ENCODE measurements at regions not wholly inside any gene's neighbourhood (a gene's known extent, or its start where the extent isn't known, plus 50 kb on each side); places are given as distances from the start of the nearest gene placed in this dataset.

DNA sequence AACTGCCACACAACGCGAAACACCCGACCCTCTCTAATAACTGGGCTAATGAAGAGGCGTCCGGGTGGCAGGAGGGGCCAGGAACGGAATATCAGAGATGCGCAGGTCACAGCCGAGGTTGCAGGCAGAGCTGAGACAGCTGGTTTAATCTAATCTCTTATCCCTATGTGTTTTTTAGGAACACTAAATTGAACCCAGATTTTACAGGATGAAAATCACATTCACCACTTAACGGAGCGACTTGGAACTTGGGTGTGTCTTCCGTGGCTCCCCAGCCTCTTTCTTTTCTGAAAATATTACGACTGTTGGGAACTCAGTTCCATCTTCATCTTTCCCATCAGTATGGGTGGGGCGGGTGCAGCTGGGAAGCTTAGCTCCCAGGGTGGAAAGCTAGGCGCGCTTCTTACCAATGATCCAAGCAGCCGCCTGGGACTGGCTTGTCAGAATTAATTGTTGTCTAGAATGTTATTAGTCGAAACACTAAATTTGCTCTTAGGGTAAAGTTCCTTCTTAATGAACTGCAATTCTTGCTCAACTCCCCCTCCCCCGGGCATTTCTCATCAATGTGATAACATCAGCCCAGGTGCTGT, 92.5 kb downstream of the IRX2 start:
- Histone ChIP-seq H3K27ac (no peak overlapping the region), H3K4me3 (no peak overlapping the region), H3K9me3 (no peaks in the 10 kb centered on the region), H3K4me1 (no peaks in the 10 kb centered on the region), H3K27me3 (no peaks in the 10 kb centered on the region), H3K9ac (ENCODE audit: low read depth in 2 of 2, low read length in 2 of 2) (no peak overlapping the region), H3K36me3 (no peaks in the 10 kb centered on the region)
- TF ChIP-seq, protein P1, sequence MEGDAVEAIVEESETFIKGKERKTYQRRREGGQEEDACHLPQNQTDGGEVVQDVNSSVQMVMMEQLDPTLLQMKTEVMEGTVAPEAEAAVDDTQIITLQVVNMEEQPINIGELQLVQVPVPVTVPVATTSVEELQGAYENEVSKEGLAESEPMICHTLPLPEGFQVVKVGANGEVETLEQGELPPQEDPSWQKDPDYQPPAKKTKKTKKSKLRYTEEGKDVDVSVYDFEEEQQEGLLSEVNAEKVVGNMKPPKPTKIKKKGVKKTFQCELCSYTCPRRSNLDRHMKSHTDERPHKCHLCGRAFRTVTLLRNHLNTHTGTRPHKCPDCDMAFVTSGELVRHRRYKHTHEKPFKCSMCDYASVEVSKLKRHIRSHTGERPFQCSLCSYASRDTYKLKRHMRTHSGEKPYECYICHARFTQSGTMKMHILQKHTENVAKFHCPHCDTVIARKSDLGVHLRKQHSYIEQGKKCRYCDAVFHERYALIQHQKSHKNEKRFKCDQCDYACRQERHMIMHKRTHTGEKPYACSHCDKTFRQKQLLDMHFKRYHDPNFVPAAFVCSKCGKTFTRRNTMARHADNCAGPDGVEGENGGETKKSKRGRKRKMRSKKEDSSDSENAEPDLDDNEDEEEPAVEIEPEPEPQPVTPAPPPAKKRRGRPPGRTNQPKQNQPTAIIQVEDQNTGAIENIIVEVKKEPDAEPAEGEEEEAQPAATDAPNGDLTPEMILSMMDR (IDR thresholded peaks at IDR 0.05), result no peak
- no peak for DNase-seq
- intact Hi-C loops (cut with DNase I), result no loop called here

DNA sequence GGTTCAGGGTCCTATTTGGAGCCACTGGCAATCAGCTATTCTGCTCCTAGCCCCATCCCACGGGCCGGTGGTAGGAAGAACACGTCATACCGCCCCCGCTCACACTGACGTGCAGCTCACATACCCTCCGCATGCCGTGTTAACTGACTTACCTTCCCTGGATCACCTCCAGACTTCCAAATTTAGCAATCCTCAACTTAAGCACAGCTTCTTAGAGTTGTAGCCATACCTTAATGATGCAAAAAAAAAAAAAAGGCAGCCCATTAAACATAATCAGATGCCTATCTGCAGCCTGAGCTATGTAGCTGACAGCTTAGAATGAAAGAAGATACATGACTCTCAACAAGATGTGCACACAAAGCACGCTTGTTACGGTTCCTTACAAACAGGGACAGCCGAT, 93.0 kb downstream of the IRX2 start:
- intact Hi-C loops (cut with DNase I), result no loop called here

DNA sequence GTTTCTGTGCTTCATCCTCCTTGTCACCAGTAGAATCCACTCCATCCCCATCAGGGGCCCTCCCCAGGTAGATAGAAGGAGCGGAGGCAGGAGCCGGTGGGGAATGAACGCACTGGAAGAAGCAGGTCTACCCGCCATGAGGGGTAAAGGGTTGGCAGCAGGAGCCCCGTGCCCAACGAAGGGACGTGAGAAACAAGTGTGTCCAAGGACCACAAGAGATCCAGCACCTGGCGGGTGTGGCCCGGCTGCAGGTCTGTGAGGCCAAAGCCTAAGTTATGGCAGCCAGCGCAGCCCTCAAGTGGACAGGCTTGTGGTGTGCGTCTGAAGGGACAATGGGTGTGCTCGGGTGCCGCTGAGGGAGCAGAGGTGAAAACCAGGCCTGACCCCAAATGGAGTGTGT, 94.3 kb downstream of the IRX2 start:
- H3K9me3 ChIP-seq, result no peaks in the 10 kb centered on the region
- no peak overlapping the region for H3K9ac ChIP-seq (ENCODE audit: low read depth in 2 of 2, low read length in 2 of 2)
- no peak for DNase-seq
- H3K36me3 ChIP-seq, result no peaks in the 10 kb centered on the region
- no peaks in the 10 kb centered on the region for H3K27me3 ChIP-seq
- no peak overlapping the region for H3K27ac ChIP-seq
- H3K4me1 ChIP-seq, result no peaks in the 10 kb centered on the region
- intact Hi-C loops (cut with DNase I), result no loop called here
- TF ChIP-seq, protein P1 (IDR thresholded peaks at IDR 0.05), result no peak
- no peak overlapping the region for H3K4me3 ChIP-seq

More for the DNA sequence above, 93.0 kb downstream of the IRX2 start:
- no peaks in the 10 kb centered on the region for H3K36me3 ChIP-seq
- H3K4me3 ChIP-seq, result no peak overlapping the region
- H3K9me3 ChIP-seq, result no peaks in the 10 kb centered on the region
- no peak overlapping the region for H3K27ac ChIP-seq
- TF ChIP-seq, protein P1 (IDR thresholded peaks at IDR 0.05), result no peak
- DNase-seq, result no peak
- H3K4me1 ChIP-seq, result no peaks in the 10 kb centered on the region
- no peak overlapping the region for H3K9ac ChIP-seq (ENCODE audit: low read depth in 2 of 2, low read length in 2 of 2)
- H3K27me3 ChIP-seq, result no peaks in the 10 kb centered on the region

DNA sequence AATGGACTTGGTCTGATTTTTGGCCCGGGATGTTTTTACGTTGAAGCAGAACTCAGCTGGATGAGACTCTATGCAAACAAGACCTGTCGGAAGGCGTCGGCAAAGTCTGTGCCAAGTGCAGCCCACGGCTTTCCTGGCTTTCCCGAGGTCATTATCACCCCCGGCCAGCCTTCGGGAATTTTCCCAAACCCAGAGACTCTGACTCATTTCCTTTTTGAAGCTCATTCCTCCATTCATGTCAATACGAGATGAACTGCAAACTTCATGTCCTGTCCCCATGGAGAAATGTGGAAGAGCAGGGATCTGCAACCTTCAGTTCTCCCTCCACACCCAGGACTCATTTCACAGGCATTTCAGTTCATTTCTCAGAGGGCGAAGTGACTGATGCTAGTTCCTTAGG, 95.3 kb downstream of the IRX2 start:
- intact Hi-C loops (cut with DNase I), result no loop called here

DNA sequence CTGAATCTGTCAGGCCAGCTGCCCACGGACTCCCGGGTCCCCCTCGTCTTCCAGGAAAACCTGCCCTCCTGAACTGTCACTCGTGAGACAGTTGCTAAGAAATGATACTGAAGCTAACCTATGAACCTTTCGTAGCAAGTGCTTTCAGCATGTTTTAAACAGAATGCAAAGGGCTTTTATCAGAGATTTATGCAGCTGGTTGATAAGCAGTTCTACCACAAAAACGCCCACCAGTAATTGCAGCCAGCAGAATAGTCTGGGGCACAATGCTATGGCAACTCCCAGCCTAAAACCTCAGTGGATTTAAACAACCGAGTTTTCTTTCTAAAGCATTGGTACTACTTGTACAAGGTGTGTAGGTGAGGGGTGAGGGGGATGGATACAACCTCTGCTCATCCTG, 97.5 kb downstream of the IRX2 start:
- intact Hi-C loops (cut with DNase I), result no loop called here
- Histone ChIP-seq H3K27me3 (no peaks in the 10 kb centered on the region), H3K9ac (ENCODE audit: low read depth in 2 of 2, low read length in 2 of 2) (no peak overlapping the region), H3K4me3 (no peak overlapping the region), H3K4me1 (no peaks in the 10 kb centered on the region), H3K9me3 (no peaks in the 10 kb centered on the region), H3K27ac (no peak overlapping the region), H3K36me3 (no peaks in the 10 kb centered on the region)
- no peak for DNase-seq
- TF ChIP-seq, protein P1 (IDR thresholded peaks at IDR 0.05), result no peak

More for the DNA sequence above, 95.3 kb downstream of the IRX2 start:
- H3K4me3 ChIP-seq, result no peak overlapping the region
- no peak overlapping the region for H3K27ac ChIP-seq
- H3K9me3 ChIP-seq, result no peaks in the 10 kb centered on the region
- no peaks in the 10 kb centered on the region for H3K36me3 ChIP-seq
- H3K27me3 ChIP-seq, result no peaks in the 10 kb centered on the region
- no peaks in the 10 kb centered on the region for H3K4me1 ChIP-seq
- H3K9ac ChIP-seq (ENCODE audit: low read depth in 2 of 2, low read length in 2 of 2), result no peak overlapping the region
- DNase-seq, result no peak
- TF ChIP-seq, protein P1 (IDR thresholded peaks at IDR 0.05), result no peak

Data from colonic mucosa (tissue), 4 donors.